ENCODE measurements at regions not wholly inside any gene's neighbourhood (a gene's known extent, or its start where the extent isn't known, plus 50 kb on each side); places are given as distances from the start of the nearest gene placed in this dataset.

DNA sequence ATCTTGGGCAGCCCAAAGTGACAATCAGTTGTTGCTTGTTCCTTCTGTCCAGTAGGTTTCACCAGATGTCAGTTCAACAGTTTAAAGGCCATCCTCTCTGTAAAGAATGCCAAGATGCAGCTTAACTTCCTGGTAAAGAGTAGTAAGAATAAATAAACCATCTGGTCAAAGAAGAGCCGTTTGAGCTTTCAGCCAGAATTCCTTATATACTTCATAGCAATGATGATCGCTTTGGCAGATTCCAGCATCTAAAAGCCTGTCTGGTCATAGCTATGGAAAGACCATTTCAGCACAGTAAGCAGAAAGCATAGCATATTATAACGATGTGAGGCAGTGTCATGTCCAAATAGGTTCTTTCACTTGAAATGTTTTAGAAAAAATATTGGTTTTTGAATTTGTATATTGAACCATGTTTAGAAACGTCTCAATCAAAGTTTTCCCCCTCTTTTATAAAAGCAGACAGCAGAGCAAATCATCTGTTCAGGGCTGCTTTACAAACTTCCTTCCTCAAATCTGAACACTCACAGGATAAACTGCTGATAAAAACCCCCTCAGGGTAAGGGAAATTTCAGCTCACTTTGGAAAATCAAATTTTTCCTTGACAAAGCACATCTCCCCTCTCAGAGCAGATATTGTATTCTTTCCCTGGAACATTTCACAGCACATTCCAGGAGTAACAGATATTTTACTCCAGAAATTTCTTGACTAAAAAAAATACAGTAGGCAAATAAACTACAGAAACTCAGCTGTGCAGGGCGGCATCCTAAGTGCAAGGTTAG, 184.1 kb downstream of the NOC3L start:
- TF ChIP-seq, protein P1, sequence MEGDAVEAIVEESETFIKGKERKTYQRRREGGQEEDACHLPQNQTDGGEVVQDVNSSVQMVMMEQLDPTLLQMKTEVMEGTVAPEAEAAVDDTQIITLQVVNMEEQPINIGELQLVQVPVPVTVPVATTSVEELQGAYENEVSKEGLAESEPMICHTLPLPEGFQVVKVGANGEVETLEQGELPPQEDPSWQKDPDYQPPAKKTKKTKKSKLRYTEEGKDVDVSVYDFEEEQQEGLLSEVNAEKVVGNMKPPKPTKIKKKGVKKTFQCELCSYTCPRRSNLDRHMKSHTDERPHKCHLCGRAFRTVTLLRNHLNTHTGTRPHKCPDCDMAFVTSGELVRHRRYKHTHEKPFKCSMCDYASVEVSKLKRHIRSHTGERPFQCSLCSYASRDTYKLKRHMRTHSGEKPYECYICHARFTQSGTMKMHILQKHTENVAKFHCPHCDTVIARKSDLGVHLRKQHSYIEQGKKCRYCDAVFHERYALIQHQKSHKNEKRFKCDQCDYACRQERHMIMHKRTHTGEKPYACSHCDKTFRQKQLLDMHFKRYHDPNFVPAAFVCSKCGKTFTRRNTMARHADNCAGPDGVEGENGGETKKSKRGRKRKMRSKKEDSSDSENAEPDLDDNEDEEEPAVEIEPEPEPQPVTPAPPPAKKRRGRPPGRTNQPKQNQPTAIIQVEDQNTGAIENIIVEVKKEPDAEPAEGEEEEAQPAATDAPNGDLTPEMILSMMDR (IDR thresholded peaks at IDR 0.05; ENCODE audit: unreplicated experiment): no peak
- Mint-ChIP-seq H3K9me3 (ENCODE audit: low read depth) (no peaks in the 10 kb centered on the region), H3K4me3 (ENCODE audit: low read depth) (no peak overlapping the region), H3K27me3 (no peaks in the 10 kb centered on the region), H3K36me3 (ENCODE audit: insufficient read depth) (peaks cover 2% of the 10 kb centered on the region), H3K27ac (no peak overlapping the region), H3K4me1 (ENCODE audit: low read depth) (no peaks in the 10 kb centered on the region)
- DNase-seq (ENCODE audit: low spot score, unreplicated experiment): no peak

DNA sequence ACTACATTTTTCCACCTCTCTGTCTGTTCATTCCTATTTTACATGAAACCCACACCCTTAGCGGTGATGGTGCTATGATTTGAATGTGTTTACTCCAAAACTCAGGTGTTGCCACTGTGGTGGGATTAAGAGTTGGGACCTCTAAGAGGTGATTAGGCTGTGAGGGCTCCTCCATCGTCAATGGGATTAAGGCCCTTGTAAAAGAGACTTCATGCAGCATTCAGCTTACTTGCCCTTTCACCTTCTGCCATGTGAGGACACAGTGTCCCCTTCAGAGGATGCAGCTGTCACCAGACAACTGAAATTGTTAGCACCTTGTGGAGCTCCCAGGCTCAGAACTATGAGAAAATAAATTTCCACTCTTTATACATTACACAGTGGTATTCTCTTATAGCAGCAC, 182.2 kb downstream of the NOC3L start:
- Mint-ChIP-seq H3K27ac (no peak overlapping the region), H3K4me3 (ENCODE audit: low read depth) (no peak overlapping the region), H3K27me3 (no peaks in the 10 kb centered on the region), H3K4me1 (ENCODE audit: low read depth) (no peaks in the 10 kb centered on the region), H3K36me3 (ENCODE audit: insufficient read depth) (peaks cover 2% of the 10 kb centered on the region), H3K9me3 (ENCODE audit: low read depth) (no peaks in the 10 kb centered on the region)
- TF ChIP-seq, protein P1 (IDR thresholded peaks at IDR 0.05; ENCODE audit: unreplicated experiment): no peak
- DNase-seq (ENCODE audit: low spot score, unreplicated experiment): no peak

DNA sequence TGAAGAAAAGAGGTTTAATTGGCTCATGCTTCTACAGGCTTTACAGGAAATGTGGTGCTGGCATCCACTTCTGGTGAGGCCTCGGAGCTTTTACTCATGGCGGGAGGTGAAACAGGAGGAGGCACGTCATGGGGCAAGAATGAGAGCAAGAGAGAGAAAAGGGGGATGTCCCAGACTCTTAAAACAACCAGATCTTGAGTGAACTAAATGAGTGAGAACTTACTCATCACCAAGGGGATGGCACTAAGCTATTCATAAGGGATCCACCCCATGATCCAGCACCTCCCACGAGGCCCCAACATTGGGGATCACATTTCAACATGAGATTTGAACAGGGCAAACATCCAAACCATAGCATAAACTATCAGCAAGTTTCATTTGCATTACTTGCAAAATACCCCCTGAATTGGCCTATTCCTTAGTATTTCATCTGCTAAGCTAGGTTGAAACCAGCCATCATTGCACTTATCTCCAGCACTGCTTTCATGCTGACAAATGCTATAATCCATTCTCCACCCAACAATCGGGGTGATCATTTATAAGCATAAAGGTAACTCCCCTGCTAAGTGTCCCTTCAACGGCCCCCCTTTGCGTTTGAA, 179.0 kb downstream of the NOC3L start:
- no peaks in the 10 kb centered on the region for H3K4me1 Mint-ChIP-seq (ENCODE audit: low read depth)
- H3K36me3 Mint-ChIP-seq (ENCODE audit: insufficient read depth): peaks cover 1% of the 10 kb centered on the region
- no peak overlapping the region for H3K27ac Mint-ChIP-seq
- no peaks in the 10 kb centered on the region for H3K27me3 Mint-ChIP-seq
- no peak for DNase-seq (ENCODE audit: low spot score, unreplicated experiment)
- no peak overlapping the region for H3K4me3 Mint-ChIP-seq (ENCODE audit: low read depth)
- H3K9me3 Mint-ChIP-seq (ENCODE audit: low read depth): no peaks in the 10 kb centered on the region
- TF ChIP-seq, protein P1 (IDR thresholded peaks at IDR 0.05; ENCODE audit: unreplicated experiment): no peak

DNA sequence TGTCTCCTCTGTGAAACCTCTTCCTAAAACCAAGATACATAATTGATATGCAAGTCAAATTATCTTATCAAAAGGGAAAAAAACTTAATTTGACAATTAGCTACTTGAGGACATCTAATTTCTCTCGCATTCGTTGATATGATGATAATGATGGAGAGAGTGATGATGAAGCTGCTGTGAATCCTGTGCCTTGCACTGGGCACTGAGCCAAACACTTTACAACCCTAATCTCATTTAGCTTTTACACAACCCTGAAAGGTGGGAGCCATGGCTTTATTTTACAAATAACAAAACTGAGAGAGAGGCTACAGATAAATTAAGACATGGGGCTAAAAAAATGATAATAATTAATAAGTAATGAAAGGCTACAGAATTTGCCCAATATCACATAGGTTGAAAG, 176.0 kb downstream of the NOC3L start:
- Mint-ChIP-seq H3K27me3 (no peaks in the 10 kb centered on the region), H3K27ac (no peak overlapping the region), H3K9me3 (ENCODE audit: low read depth) (no peaks in the 10 kb centered on the region), H3K4me3 (ENCODE audit: low read depth) (no peak overlapping the region), H3K36me3 (ENCODE audit: insufficient read depth) (peaks cover 1% of the 10 kb centered on the region), H3K4me1 (ENCODE audit: low read depth) (no peaks in the 10 kb centered on the region)
- DNase-seq (ENCODE audit: low spot score, unreplicated experiment): no peak
- TF ChIP-seq, protein P1 (IDR thresholded peaks at IDR 0.05; ENCODE audit: unreplicated experiment): no peak

DNA sequence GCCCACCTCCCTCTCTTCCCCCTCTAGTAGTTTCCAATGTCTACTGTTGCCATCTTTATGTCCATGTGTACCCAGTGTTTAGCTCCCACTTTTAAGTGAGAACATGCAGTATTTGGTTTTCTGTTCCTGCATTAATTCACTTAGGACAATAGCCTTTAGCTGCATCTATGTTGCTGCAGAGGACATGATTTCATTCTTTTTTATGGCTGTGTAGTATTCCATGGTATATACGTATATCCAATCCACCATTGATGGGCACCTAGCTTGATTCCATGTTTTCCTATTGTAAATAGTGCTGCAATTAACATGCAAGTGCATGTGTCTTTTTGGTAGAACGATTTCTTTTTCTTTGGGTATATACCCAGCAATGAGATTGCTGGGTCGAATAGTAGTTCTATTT, 170.4 kb downstream of the NOC3L start:
- Mint-ChIP-seq H3K27ac (no peak overlapping the region), H3K36me3 (ENCODE audit: insufficient read depth) (no peaks in the 10 kb centered on the region), H3K27me3 (no peaks in the 10 kb centered on the region), H3K9me3 (ENCODE audit: low read depth) (no peaks in the 10 kb centered on the region), H3K4me3 (ENCODE audit: low read depth) (no peak overlapping the region), H3K4me1 (ENCODE audit: low read depth) (peaks cover 5% of the 10 kb centered on the region)
- TF ChIP-seq, protein P1 (IDR thresholded peaks at IDR 0.05; ENCODE audit: unreplicated experiment): no peak
- no peak for DNase-seq (ENCODE audit: low spot score, unreplicated experiment)
